Transverse colon (tissue), 4 donors: ENCODE measurements at regions not wholly inside any gene's neighbourhood (a gene's known extent, or its start where the extent isn't known, plus 50 kb on each side); places are given as distances from the start of the nearest gene placed in this dataset.
"Not testable (repeated sequence)": the region's sequence is repeated elsewhere in the genome, so short reads cannot be mapped to it uniquely, and the experiment has no call there.

Experiments used
- DNase-seq: peaks from one replicate; pipeline ENCODE4 v3.0.0-alpha.2; 2019
- H3K27ac ChIP-seq, 4 donors: fragments of 200-600 bp; sonication (generic); 2 replicates each; pipeline ENCODE4 v1.5.1; 2016 to 2018; ENCODE audit warnings: inconsistent platforms in 4 of 4
- H3K27me3 ChIP-seq: fragments of 200-600 bp; sonication (generic); 2 replicates; pipeline ENCODE4 v1.5.1; 2017; ENCODE audit warnings: inconsistent platforms
- H3K36me3 ChIP-seq, 4 donors: fragments of 200-600 bp; sonication (generic); 2 replicates each; pipeline ENCODE4 v1.5.1; 2017 to 2019; ENCODE audit warnings: inconsistent platforms in 4 of 4
- H3K4me1 ChIP-seq, 4 donors: fragments of 200-600 bp; sonication (generic); 2 replicates each; pipeline ENCODE4 v1.5.1; 2017 to 2020; ENCODE audit warnings: inconsistent platforms in 4 of 4
- H3K4me3 ChIP-seq, 4 donors: fragments of 200-600 bp; sonication (generic); 1 replicate in 1 of 4; 2 replicates in 3 of 4; pipeline versions ENCODE4 v1.5.1 to v1.6.1; 2017 to 2019; ENCODE audit warnings: inconsistent platforms in 4 of 4
- H3K9me3 ChIP-seq, 2 donors: fragments of 200-600 bp; sonication (generic); 2 replicates each; pipeline ENCODE4 v1.5.1; 2017 to 2019; ENCODE audit warnings: inconsistent platforms in 2 of 2
- EP300 ChIP-seq: sonication (generic); formaldehyde crosslinking; IDR thresholded peaks from one replicate; pipeline ENCODE4 v1.6.1; 2017; ENCODE audit warnings: antibody characterized with exemption, low read depth
- POLR2A ChIP-seq: fragments of 450-650 bp; IDR thresholded peaks from one replicate; pipeline ENCODE4 v1.6.1; 2016; ENCODE audit warnings: antibody characterized with exemption, mild to moderate bottlenecking, moderate library complexity
- POLR2AphosphoS5 ChIP-seq, 3 donors: sonication (generic); formaldehyde crosslinking; IDR thresholded peaks; one replicate each; pipeline ENCODE4 v1.6.1; 2016; ENCODE audit warnings: antibody characterized with exemption in 3 of 3
- WGBS, 2 donors: methylation state at CpG; one replicate each; pipeline ENCODE4 v1.1.5; 2018; ENCODE audit warnings: low coverage in 1 of 2; 5-methylcytosine and 5-hydroxymethylcytosine counted together
- in situ Hi-C, 4 donors: fragments of 200-750 bp; cut with MboI; loops; one replicate each; pipeline versions ENCODE4 v1.15.0 to v1.15.1; 2017; ENCODE audit warnings: low sequenced_read_pairs in 3 of 4, low pct_ligation_motif_present in 1 of 4, low pct_unique_long_range_greater_than_20kb in 1 of 4
- intact Hi-C: fragments of 100-400 bp; cut with DNase I; formaldehyde crosslinking; loops from one replicate; pipeline ENCODE4 v1.15.1; 2023; ENCODE audit warnings: low total_unique reads
- TF ChIP-seq, protein P1 (sequence below), 5 experiments: fragments of 200-600 bp in 3 of 5; fragments of 450-650 bp in 2 of 5; sonication (generic) in 3 of 5; IDR thresholded peaks; 1 replicate in 2 of 5; 2 replicates in 3 of 5; pipeline ENCODE4 v1.5.1; 2016 to 2017; ENCODE audit warnings: antibody characterized with exemption in 5 of 5, inconsistent platforms in 3 of 5, mild to moderate bottlenecking in 2 of 5, moderate library complexity in 1 of 5

- TF ChIP-seq, protein P1, sequence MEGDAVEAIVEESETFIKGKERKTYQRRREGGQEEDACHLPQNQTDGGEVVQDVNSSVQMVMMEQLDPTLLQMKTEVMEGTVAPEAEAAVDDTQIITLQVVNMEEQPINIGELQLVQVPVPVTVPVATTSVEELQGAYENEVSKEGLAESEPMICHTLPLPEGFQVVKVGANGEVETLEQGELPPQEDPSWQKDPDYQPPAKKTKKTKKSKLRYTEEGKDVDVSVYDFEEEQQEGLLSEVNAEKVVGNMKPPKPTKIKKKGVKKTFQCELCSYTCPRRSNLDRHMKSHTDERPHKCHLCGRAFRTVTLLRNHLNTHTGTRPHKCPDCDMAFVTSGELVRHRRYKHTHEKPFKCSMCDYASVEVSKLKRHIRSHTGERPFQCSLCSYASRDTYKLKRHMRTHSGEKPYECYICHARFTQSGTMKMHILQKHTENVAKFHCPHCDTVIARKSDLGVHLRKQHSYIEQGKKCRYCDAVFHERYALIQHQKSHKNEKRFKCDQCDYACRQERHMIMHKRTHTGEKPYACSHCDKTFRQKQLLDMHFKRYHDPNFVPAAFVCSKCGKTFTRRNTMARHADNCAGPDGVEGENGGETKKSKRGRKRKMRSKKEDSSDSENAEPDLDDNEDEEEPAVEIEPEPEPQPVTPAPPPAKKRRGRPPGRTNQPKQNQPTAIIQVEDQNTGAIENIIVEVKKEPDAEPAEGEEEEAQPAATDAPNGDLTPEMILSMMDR (IDR thresholded peaks at IDR 0.05): no peak
- TF ChIP-seq POLR2AphosphoS5 (IDR thresholded peaks at IDR 0.05): no peak
- TF ChIP-seq EP300: no peak
- TF ChIP-seq POLR2A: no peak
Measured at GRCh38 chr14:97143011-97143410, 345.8 kb downstream of the VRK1 start.

DNA sequence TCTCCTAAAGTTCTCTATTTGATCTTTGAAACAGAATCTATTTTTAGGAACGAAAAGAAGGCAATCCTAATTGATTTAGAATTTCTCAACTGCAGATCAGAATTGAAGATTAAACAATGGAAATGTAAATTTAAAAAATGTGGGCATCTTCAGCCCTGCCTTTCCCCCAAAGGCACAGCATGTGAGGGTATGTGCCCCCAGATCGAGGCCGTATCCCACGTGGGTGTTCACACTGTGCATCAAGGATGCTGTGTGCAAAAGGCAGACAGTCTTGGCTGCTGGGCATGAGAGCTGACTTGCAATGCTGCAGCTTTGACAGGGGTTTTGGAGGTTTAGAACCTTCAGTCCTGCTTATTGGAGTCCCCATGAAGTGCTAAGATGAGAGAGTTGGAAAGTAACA, 346.3 kb downstream of the VRK1 start:
- H3K27me3 ChIP-seq: no peaks in the 10 kb centered on the region
- H3K9me3 ChIP-seq: no peaks in the 10 kb centered on the region
- TF ChIP-seq EP300 (no peak), POLR2AphosphoS5 (IDR thresholded peaks at IDR 0.05) (no peak), POLR2A (no peak)
- TF ChIP-seq, protein P1 (IDR thresholded peaks at IDR 0.05): no peak
- in situ Hi-C loops: no loop called here
- no peak overlapping the region for H3K27ac ChIP-seq
- H3K4me3 ChIP-seq: no peak overlapping the region
- DNase-seq: no peak
- intact Hi-C loops: no loop called here
- no peaks in the 10 kb centered on the region for H3K36me3 ChIP-seq
- no peaks in the 10 kb centered on the region for H3K4me1 ChIP-seq
- 45 to 61% methylated on average over 1 to 4 of the region's 4 CpGs for WGBS, 2 donors

More at GRCh38 chr14:97143011-97143410, 345.8 kb downstream of the VRK1 start:
- WGBS, 2 donors: 97 to 100% methylated on average over 1 of the region's 1 CpG
- Histone ChIP-seq H3K9me3 (no peaks in the 10 kb centered on the region), H3K27me3 (no peaks in the 10 kb centered on the region), H3K27ac (no peak overlapping the region), H3K4me1 (no peaks in the 10 kb centered on the region), H3K4me3 (no peak overlapping the region), H3K36me3 (no peaks in the 10 kb centered on the region)
- no peak for DNase-seq
- intact Hi-C loops (no loop called here), in situ Hi-C loops (no loop called here)

- H3K27ac ChIP-seq, intact Hi-C loops, H3K9me3 ChIP-seq, H3K36me3 ChIP-seq, in situ Hi-C loops, DNase-seq, H3K27me3 ChIP-seq, H3K4me1 ChIP-seq, H3K4me3 ChIP-seq: not testable (repeated sequence)
Measured at GRCh38 chr14:97148021-97148420, 350.8 kb downstream of the VRK1 start.

- H3K9me3 ChIP-seq: no peaks in the 10 kb centered on the region
- intact Hi-C loops: no loop called here
- DNase-seq: no peak
Measured at GRCh38 chr14:97149775-97150174, 352.6 kb downstream of the VRK1 start.

DNA sequence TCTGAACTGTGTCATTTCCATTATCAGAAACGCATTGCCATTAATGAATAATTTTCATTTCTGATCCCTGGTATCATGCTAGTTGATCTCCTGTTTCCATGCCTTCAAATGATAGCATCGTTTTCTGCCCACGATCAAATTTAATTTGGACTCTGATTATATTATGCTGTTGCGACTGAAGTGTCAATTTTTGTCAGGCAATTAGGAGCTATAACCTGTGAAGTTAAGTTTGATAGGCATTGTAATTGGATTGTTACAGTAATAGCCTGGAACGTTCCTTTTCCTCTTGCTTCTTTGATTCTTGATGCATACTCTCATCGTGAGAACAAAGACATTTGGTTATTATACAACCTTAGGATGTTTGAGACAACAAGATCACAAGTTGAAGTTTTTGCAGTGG, 356.3 kb downstream of the VRK1 start:
- Histone ChIP-seq H3K27ac (no peak overlapping the region), H3K36me3 (no peaks in the 10 kb centered on the region), H3K4me3 (no peak overlapping the region), H3K27me3 (no peaks in the 10 kb centered on the region), H3K4me1 (no peaks in the 10 kb centered on the region), H3K9me3 (no peaks in the 10 kb centered on the region)
- 59 to 65% methylated on average over 6 of the region's 6 CpGs for WGBS, 2 donors
- TF ChIP-seq, protein P1 (IDR thresholded peaks at IDR 0.05): no peak
- no peak for TF ChIP-seq EP300
- no peak for TF ChIP-seq POLR2AphosphoS5 (IDR thresholded peaks at IDR 0.05)
- no peak for TF ChIP-seq POLR2A
- in situ Hi-C loops: no loop called here
- intact Hi-C loops: no loop called here
- DNase-seq: no peak

More at GRCh38 chr14:97149775-97150174, 352.6 kb downstream of the VRK1 start:
- no peak for TF ChIP-seq POLR2AphosphoS5 (IDR thresholded peaks at IDR 0.05)
- no peak for TF ChIP-seq POLR2A
- TF ChIP-seq, protein P1 (IDR thresholded peaks at IDR 0.05): no peak
- no peak for TF ChIP-seq EP300
- H3K4me1 ChIP-seq: no peaks in the 10 kb centered on the region
- 47 to 53% methylated on average over 2 to 3 of the region's 3 CpGs for WGBS, 2 donors
- in situ Hi-C loops: no loop called here
- H3K27me3 ChIP-seq: no peaks in the 10 kb centered on the region
- no peaks in the 10 kb centered on the region for H3K36me3 ChIP-seq
- H3K27ac ChIP-seq: no peak overlapping the region
- H3K4me3 ChIP-seq: no peak overlapping the region
